Erythroblast (primary cell): ENCODE measurements at regions not wholly inside any gene's neighbourhood (a gene's known extent, or its start where the extent isn't known, plus 50 kb on each side); places are given as distances from the start of the nearest gene placed in this dataset.
"Not testable (repeated sequence)": the region's sequence is repeated elsewhere in the genome, so short reads cannot be mapped to it uniquely, and the experiment has no call there.

ENCODE experiments used
- DNase-seq, 2 experiments: peaks; one replicate each; lab custom pipeline; 2025; lab: John Stamatoyannopoulos, UW
- GATA1 ChIP-seq: IDR thresholded peaks from 2 replicates; pipeline ENCODE4 v1.6.1; 2011; ENCODE audit warnings: low read depth, mild to moderate bottlenecking, control low read depth, low read length, moderate library complexity
- POLR2A ChIP-seq: IDR thresholded peaks from 2 replicates; pipeline ENCODE4 v1.6.1; 2011; ENCODE audit warnings: mild to moderate bottlenecking, low read length

DNA sequence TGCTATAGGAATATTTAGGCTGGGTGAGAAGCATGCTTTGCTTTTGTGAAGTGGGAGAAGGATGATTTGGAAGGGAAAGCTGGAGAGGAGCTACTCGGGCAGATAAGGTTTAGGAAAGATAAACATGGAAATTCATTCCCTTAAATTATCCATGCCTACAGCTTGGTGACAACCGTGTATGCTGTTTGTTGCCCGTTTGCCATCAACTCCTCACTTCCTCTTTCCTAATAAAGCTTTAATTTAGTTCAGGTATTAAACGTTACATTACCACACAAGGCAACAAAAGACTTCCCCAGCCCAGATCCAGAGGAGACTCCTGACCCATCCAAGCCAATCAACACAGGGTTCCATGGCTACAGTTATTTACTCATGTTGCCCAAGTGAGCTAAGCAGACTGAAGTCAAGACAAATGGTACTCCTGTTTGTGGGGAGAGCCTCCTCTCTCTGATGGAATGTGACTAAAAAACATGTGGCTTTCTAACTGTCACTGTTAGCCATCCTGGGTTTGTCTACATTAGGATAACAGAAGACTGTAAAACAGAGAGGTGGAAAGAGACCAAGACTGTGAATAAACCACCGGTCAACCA is 101.7 kb upstream of the GRAMD1B start:
- no peak for DNase-seq
- TF ChIP-seq POLR2A: no peak

DNA sequence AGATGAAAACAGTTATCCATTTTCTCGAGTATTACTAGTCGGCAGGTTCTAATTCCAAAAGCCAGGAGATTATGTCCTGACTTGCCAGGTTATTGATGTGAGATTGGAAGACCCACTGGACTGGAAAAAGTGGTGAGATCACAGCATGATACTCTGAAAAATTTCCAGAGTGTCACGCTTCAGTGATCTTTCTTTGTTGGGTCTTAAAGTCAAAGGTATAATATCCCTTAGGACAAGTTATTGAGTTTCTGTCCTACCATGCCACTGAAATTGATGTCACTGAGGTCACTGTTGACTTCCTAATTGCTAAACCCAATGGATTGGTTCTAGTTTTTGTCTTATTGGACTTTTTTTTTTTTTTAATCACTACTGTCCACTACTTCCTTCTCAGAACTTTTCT is 104.5 kb upstream of the GRAMD1B start:
- no peak for TF ChIP-seq GATA1
- TF ChIP-seq POLR2A: no peak
- DNase-seq: no peak

- TF ChIP-seq POLR2A (no peak), GATA1 (no peak)
- no peak for DNase-seq
Observed at GRCh38 chr11:123323568-123323967, 106.5 kb upstream of the GRAMD1B start.

DNA sequence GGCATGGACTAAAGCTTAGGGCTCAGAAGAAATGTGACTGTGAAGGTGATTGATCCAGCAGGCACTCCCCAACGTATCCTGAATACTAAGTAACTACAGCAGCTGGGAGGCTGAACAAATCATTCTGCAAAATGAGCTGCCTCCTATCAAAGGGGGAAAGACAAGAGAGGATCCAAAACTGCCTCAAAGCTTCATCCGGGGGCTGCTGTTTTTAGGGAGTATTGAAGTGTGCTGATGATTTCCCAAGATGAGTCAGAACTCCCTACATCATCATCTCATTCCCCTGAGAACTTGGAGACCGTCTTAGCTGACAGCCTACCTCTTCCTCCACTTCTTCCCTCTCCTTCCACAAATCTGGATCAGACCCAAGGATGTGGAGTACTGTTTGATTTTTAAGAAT is 108.4 kb upstream of the GRAMD1B start:
- DNase-seq: no peak
- TF ChIP-seq POLR2A (no peak), GATA1 (no peak)

GRCh38 chr11:123318623-123319022 is 111.4 kb upstream of the GRAMD1B start:
- TF ChIP-seq POLR2A (no peak), GATA1 (no peak)
- DNase-seq: no peak

DNA sequence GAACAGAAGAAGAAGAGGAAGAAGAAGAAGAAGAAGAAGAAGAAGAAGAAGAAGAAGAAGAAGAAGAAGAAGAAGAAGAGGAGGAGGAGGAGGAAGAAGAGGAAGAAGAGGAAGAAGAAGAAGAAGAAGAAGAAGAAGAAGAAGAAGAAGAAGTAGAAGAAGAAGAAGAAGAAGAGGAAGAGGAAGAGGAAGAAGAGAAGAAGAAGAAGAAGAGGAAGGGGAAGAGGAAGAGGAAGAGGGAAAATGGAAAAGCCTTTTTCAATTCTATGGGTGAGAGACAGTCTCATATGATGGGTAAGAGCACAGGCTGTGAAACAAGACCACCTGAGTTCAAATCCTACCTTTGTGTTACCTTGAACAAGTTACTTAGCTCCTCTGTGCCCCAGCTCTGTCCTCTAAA is 111.9 kb upstream of the GRAMD1B start:
- DNase-seq: not testable (repeated sequence)

DNA sequence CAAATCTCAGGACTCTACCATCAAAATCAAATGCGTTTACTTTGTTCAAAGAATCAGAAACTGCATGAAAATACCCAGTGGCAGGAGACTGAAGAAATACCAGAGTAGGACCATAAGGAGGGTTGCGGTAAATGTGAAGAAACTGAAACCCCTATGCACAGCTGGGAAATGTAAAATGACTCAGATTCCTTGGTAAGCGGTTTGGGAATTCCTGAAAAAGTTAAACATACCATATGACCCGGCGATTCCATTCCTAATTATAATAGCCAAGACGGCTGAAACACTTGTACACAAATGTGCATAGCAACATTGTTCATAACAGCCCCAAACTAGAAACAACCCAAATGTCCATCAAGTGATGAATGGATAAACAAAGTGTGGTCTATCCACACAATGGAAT is 114.1 kb upstream of the GRAMD1B start:
- DNase-seq: no peak
- TF ChIP-seq GATA1: no peak
- TF ChIP-seq POLR2A: no peak

- no peak for DNase-seq
- TF ChIP-seq POLR2A (no peak), GATA1 (no peak)
Observed at GRCh38 chr11:123314972-123315371, 115.1 kb upstream of the GRAMD1B start.

DNA sequence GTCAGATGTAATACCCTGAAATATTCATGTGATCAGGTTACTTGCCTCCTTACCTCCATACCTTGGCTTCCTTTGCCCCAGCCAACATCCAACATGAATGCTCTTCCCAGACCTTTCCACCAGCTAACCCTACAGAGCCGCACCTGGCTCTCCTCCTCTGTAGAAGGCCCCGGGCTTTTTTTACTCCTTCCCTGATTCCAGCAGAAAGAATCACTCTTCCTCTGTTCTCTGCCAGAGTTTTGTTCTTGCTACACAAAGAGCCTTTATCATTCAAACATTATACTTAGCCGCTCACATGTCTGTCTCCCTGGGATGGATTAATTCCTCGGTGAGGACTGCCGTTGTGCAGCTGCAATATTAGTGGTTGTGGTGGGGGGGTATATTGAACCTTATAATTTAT is 116.8 kb upstream of the GRAMD1B start:
- DNase-seq: no peak
- no peak for TF ChIP-seq GATA1
- no peak for TF ChIP-seq POLR2A

GRCh38 chr11:123308077-123308476 is 113.0 kb upstream of the CLMP start:
- no peak for DNase-seq
- TF ChIP-seq POLR2A: no peak
- no peak for TF ChIP-seq GATA1

DNA sequence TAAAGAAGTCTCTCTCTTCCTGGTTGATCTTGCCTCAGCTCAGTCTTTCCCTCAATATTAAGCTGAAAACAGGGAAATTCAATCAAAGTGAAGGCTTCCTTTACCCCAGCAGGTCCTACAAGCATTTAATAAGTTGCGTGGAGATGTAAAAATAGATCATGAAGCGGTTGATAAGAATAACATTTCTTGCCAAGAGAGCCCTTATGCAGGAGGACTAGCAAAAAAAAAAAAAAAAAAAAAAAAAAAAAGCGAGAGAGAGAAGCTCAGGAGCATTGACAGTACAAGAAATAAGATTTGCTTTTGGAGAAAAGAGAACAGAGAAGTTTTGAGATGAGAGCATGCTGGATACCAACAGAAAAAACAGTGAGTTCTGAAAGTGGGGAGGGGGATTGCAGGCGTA is 112.2 kb upstream of the CLMP start:
- DNase-seq: no peak
- TF ChIP-seq POLR2A: no peak
- no peak for TF ChIP-seq GATA1

- TF ChIP-seq GATA1 (no peak), POLR2A (no peak)
- DNase-seq: no peak
Observed at GRCh38 chr11:123306531-123306930, 111.5 kb upstream of the CLMP start.

GRCh38 chr11:123305601-123306375 is 110.7 kb upstream of the CLMP start:
- TF ChIP-seq GATA1 (no peak), POLR2A (no peak)
- DNase-seq: no peak

GRCh38 chr11:123304828-123305466 is 109.9 kb upstream of the CLMP start:
- TF ChIP-seq POLR2A: no peak
- TF ChIP-seq GATA1: no peak
- DNase-seq: no peak
